ENCODE measurements at regions not wholly inside any gene's neighbourhood (a gene's known extent, or its start where the extent isn't known, plus 50 kb on each side); places are given as distances from the start of the nearest gene placed in this dataset.

DNA sequence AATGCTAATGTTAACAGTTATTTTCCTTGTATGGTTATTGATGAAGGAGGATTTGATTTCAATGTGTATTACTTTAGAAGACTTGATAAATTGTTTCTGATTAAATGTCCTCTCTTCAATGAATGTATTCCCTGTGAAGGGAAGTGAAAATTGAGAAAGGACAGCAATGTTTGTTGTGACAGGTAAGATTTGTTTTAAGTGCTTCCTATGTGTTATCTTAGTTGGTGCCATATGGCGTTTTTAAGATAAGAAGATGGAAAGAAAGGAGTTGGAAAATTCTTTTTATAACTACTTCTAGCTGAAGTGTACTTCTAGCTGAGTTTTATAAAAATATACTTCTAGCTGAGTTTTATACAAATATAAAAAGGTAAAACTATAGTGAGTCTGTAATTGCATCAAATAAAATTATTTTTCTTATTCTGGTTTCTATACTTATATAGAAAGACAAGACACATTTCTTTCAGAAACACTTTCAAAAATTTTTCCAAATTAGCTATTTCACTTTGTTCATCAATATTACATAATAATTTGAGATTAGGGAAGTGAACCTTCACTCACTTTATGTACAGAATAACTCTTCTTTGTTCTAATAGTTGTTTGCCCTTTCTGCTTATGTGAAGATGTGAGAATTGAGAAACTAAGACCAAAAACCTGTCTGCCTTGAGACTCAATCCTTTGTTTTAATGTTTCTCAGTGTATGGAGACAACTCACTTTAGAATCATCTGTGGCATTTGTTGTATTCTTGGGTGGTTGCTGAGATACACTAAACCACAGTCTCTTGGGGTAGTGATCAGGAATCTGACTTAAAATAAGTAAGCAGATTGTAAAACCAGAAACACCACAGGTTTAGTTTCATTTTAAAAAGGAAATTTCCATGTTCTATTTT lies 382.9 kb upstream of the B3GALT2 start:
- ATAC-seq (ENCODE audit: insufficient read depth, low FRiP score) (no peak), DNase-seq (no peak)
- Histone ChIP-seq H3K36me3 (ENCODE audit: control insufficient read depth in 4 of 4, insufficient read depth in 4 of 4, low read length in 4 of 4) (no peaks in the 10 kb centered on the region), H3K27me3 (ENCODE audit: control insufficient read depth in 3 of 3, insufficient read depth in 3 of 3, low read length in 2 of 3) (no peaks in the 10 kb centered on the region), H3K4me3 (no peak overlapping the region), H3K9ac (ENCODE audit: insufficient read depth in 1 of 2, low read length in 2 of 2) (no peak overlapping the region), H3K4me1 (ENCODE audit: control insufficient read depth in 5 of 5, insufficient read depth in 5 of 5, low read length in 5 of 5) (no peaks in the 10 kb centered on the region), H3K27ac (ENCODE audit: low read depth in 1 of 2, low read length in 1 of 2) (no peak overlapping the region), H3K9me3 (ENCODE audit: control insufficient read depth in 4 of 4, insufficient read depth in 3 of 4, low read length in 3 of 4) (no peaks in the 10 kb centered on the region)
- 18 to 21% methylated on average over 1 of the region's 1 CpG for WGBS, 2 donors
- TF ChIP-seq, protein P1, sequence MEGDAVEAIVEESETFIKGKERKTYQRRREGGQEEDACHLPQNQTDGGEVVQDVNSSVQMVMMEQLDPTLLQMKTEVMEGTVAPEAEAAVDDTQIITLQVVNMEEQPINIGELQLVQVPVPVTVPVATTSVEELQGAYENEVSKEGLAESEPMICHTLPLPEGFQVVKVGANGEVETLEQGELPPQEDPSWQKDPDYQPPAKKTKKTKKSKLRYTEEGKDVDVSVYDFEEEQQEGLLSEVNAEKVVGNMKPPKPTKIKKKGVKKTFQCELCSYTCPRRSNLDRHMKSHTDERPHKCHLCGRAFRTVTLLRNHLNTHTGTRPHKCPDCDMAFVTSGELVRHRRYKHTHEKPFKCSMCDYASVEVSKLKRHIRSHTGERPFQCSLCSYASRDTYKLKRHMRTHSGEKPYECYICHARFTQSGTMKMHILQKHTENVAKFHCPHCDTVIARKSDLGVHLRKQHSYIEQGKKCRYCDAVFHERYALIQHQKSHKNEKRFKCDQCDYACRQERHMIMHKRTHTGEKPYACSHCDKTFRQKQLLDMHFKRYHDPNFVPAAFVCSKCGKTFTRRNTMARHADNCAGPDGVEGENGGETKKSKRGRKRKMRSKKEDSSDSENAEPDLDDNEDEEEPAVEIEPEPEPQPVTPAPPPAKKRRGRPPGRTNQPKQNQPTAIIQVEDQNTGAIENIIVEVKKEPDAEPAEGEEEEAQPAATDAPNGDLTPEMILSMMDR (IDR thresholded peaks at IDR 0.05; ENCODE audit: control extremely low read depth, extremely low read depth) = no peak

GRCh38 chr1:193568512-193568911 lies 382.1 kb upstream of the B3GALT2 start:
- ATAC-seq (ENCODE audit: insufficient read depth, low FRiP score) = no peak

DNA sequence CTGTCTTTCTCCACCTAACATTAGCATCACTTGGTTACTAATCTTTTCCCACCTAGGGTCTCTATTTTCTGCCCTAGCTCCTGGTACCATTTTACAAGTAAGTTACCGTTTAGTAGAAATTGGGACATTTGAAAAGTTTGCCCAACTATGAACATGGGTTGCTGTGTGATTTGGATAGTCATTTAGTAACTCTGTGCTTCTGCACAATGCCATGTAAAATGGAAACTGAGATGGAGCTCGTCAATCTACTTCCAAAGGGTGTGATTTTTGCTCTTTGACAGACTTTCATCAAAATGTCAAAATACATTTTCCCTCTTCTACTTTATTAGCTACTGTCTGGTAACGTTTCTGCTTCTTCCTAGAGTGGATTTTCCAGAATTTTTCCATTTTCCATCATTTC lies 381.5 kb upstream of the B3GALT2 start:
- H3K9ac ChIP-seq (ENCODE audit: insufficient read depth in 1 of 2, low read length in 2 of 2) = no peak overlapping the region
- no peaks in the 10 kb centered on the region for H3K36me3 ChIP-seq (ENCODE audit: control insufficient read depth in 4 of 4, insufficient read depth in 4 of 4, low read length in 4 of 4)
- no peaks in the 10 kb centered on the region for H3K27me3 ChIP-seq (ENCODE audit: control insufficient read depth in 3 of 3, insufficient read depth in 3 of 3, low read length in 2 of 3)
- DNase-seq (no peak), ATAC-seq (ENCODE audit: insufficient read depth, low FRiP score) (no peak)
- no peaks in the 10 kb centered on the region for H3K9me3 ChIP-seq (ENCODE audit: control insufficient read depth in 4 of 4, insufficient read depth in 3 of 4, low read length in 3 of 4)
- no peaks in the 10 kb centered on the region for H3K4me1 ChIP-seq (ENCODE audit: control insufficient read depth in 5 of 5, insufficient read depth in 5 of 5, low read length in 5 of 5)
- 85 to 89% methylated on average over 3 of the region's 3 CpGs for WGBS, 2 donors
- TF ChIP-seq, protein P1 (IDR thresholded peaks at IDR 0.05; ENCODE audit: control extremely low read depth, extremely low read depth) = no peak
- H3K27ac ChIP-seq (ENCODE audit: low read depth in 1 of 2, low read length in 1 of 2) = no peak overlapping the region
- H3K4me3 ChIP-seq = no peak overlapping the region

More at GRCh38 chr1:193568512-193568911, 382.1 kb upstream of the B3GALT2 start:
- Histone ChIP-seq H3K9me3 (ENCODE audit: control insufficient read depth in 4 of 4, insufficient read depth in 3 of 4, low read length in 3 of 4) (no peaks in the 10 kb centered on the region), H3K9ac (ENCODE audit: insufficient read depth in 1 of 2, low read length in 2 of 2) (no peak overlapping the region), H3K36me3 (ENCODE audit: control insufficient read depth in 4 of 4, insufficient read depth in 4 of 4, low read length in 4 of 4) (no peaks in the 10 kb centered on the region), H3K27me3 (ENCODE audit: control insufficient read depth in 3 of 3, insufficient read depth in 3 of 3, low read length in 2 of 3) (no peaks in the 10 kb centered on the region), H3K4me3 (no peak overlapping the region), H3K27ac (ENCODE audit: low read depth in 1 of 2, low read length in 1 of 2) (no peak overlapping the region), H3K4me1 (ENCODE audit: control insufficient read depth in 5 of 5, insufficient read depth in 5 of 5, low read length in 5 of 5) (no peaks in the 10 kb centered on the region)
- TF ChIP-seq, protein P1 (IDR thresholded peaks at IDR 0.05; ENCODE audit: control extremely low read depth, extremely low read depth) = no peak
- DNase-seq = no peak
- WGBS, 2 donors = 24 to 45% methylated on average over 1 of the region's 1 CpG

Data from lung (tissue), 11 donors.